Heart left ventricle (tissue), 13 donors: ENCODE measurements at regions not wholly inside any gene's neighbourhood (a gene's known extent, or its start where the extent isn't known, plus 50 kb on each side); places are given as distances from the start of the nearest gene placed in this dataset.

Source experiments
- CTCF ChIP-seq, 12 donors: fragments of 200-600 bp; sonication (generic) in 4 of 12; IDR thresholded peaks; one replicate each; pipeline versions ENCODE4 v1.5.0 to v1.8.0; 2018 to 2022; ENCODE audit warnings: antibody characterized with exemption in 12 of 12, mild to moderate bottlenecking in 5 of 12
- POLR2A ChIP-seq, 2 donors: fragments of 450-650 bp; IDR thresholded peaks; one replicate each; pipeline ENCODE4 v1.6.1; 2017; ENCODE audit warnings: antibody characterized with exemption in 2 of 2, mild to moderate bottlenecking in 2 of 2, moderate library complexity in 2 of 2
- donor health status: ischemic (EF 13 %, LVEDD 7.1; RV severe dilation, severe dysfunction).
- donor health status: DM: no; HTN: yes; CAD: no.
- donor health status: DM: no; HTN: no; CAD: no.
- donor health status: ischemic (EF 25% LVEDD 6.9; RV normal size, moderate dysfunction).
- donor health status: ischemic (EF 25% LVEDD 5.7; RV mildly dilated, moderate dysfunction).
- donor health status: ischemic (EF 35%, LVEDD 5.7; RV mildly dilated, moderate dysfunction).
- donor health status: nonischemic (EF 11% LVEDD 7.7; RV severe dilation, severe dysfunction).
- donor health status: DM: yes; HTN: yes; CAD: no.
- donor health status: PGD.
- donor health status: ischemic (EF 29% LVEDD 5.4; RV normal size, mild dysfunction).
- donor health status: nonischemic (EF 23%, LVEDD 6.1; RV moderate dilation, normal function).

- no peak for TF ChIP-seq CTCF (IDR thresholded peaks at IDR 0.05)
- no peak for TF ChIP-seq POLR2A (IDR thresholded peaks at IDR 0.05)
These were observed 51.4 kb upstream of the ZFP42 start for GRCh38 chr4:187944179-187944578.
